ENCODE measurements at regions not wholly inside any gene's neighbourhood (a gene's known extent, or its start where the extent isn't known, plus 50 kb on each side); places are given as distances from the start of the nearest gene placed in this dataset.

- TF ChIP-seq SREBF1 (IDR thresholded peaks at IDR 0.05; ENCODE audit: borderline replicate concordance, low read depth, low read length) (no peak), ATF6 (CRISPR knock-in tag; IDR thresholded peaks at IDR 0.05) (no peak), REST (IDR thresholded peaks at IDR 0.05; ENCODE audit: borderline replicate concordance) (no peak), REST (CRISPR knock-in tag; IDR thresholded peaks at IDR 0.05; ENCODE audit: low read depth) (no peak), FIP1L1 (IDR thresholded peaks at IDR 0.05; ENCODE audit: low read depth, low read length, poor library complexity, severe bottlenecking) (no peak), KAT2B (IDR thresholded peaks at IDR 0.05; ENCODE audit: low read depth, low read length) (no peak), NFRKB (IDR thresholded peaks at IDR 0.05; ENCODE audit: low read depth) (no peak), MXI1 (IDR thresholded peaks at IDR 0.05; ENCODE audit: low read depth, low read length) (no peak), FOXA3 (CRISPR knock-in tag; conservative IDR thresholded peaks at IDR 0.05 in 1 of 2, IDR thresholded peaks at IDR 0.05 in 1 of 2) (no peak), CTCF (IDR thresholded peaks at IDR 0.05 in 2 of 3, conservative IDR thresholded peaks at IDR 0.05 in 1 of 3; ENCODE audit: insufficient read depth in 2 of 3, low read depth in 1 of 3, low read length in 3 of 3) (no peak)
- TF ChIP-seq, protein P1, sequence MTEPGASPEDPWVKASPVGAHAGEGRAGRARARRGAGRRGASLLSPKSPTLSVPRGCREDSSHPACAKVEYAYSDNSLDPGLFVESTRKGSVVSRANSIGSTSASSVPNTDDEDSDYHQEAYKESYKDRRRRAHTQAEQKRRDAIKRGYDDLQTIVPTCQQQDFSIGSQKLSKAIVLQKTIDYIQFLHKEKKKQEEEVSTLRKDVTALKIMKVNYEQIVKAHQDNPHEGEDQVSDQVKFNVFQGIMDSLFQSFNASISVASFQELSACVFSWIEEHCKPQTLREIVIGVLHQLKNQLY (CRISPR knock-in tag; conservative IDR thresholded peaks at IDR 0.05): no peak
These were observed 293.5 kb downstream of the KBTBD8 start for GRCh38 chr3:67291287-67292252.
